Testis (tissue), 2 donors: ENCODE measurements at regions not wholly inside any gene's neighbourhood (a gene's known extent, or its start where the extent isn't known, plus 50 kb on each side); places are given as distances from the start of the nearest gene placed in this dataset.

Experiments used
- POLR2A ChIP-seq: fragments of 450-650 bp; IDR thresholded peaks from one replicate; pipeline ENCODE4 v1.6.1; 2017; ENCODE audit warnings: antibody characterized with exemption, mild to moderate bottlenecking, moderate library complexity
- TF ChIP-seq, protein P1 (sequence below), 3 experiments: fragments of 450-650 bp in 2 of 3; fragments of 200-600 bp in 1 of 3; sonication (generic) in 1 of 3; IDR thresholded peaks; one replicate each; pipeline ENCODE4 v1.5.1; 2016 to 2019; ENCODE audit warnings: antibody characterized with exemption in 3 of 3, mild to moderate bottlenecking in 2 of 3, moderate library complexity in 1 of 3

DNA sequence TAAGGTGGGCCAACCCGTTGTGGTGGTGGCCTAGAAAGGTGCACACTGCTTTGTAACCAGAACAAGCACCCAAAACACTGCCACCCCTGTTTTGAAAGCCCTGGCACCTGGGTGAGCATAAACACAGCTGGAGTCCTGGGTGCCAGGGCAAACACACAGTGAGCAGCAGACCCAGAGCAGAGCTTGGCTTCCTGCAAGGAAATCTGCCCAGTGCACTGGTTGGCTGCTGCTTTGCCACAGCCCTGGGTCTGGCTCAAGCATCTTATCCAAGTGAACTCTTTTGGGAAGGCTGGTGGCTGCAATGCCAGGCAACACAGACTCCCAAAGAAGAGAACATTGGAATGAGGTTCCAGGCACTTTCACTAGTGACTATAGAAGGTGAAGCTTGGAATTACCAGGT, 145.5 kb upstream of the PDE1C start:
- TF ChIP-seq, protein P1, sequence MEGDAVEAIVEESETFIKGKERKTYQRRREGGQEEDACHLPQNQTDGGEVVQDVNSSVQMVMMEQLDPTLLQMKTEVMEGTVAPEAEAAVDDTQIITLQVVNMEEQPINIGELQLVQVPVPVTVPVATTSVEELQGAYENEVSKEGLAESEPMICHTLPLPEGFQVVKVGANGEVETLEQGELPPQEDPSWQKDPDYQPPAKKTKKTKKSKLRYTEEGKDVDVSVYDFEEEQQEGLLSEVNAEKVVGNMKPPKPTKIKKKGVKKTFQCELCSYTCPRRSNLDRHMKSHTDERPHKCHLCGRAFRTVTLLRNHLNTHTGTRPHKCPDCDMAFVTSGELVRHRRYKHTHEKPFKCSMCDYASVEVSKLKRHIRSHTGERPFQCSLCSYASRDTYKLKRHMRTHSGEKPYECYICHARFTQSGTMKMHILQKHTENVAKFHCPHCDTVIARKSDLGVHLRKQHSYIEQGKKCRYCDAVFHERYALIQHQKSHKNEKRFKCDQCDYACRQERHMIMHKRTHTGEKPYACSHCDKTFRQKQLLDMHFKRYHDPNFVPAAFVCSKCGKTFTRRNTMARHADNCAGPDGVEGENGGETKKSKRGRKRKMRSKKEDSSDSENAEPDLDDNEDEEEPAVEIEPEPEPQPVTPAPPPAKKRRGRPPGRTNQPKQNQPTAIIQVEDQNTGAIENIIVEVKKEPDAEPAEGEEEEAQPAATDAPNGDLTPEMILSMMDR (IDR thresholded peaks at IDR 0.05), result no peak
- TF ChIP-seq POLR2A, result no peak
